MM.1S (cell line): ENCODE measurements at regions not wholly inside any gene's neighbourhood (a gene's known extent, or its start where the extent isn't known, plus 50 kb on each side); places are given as distances from the start of the nearest gene placed in this dataset.

Experiments
- DNase-seq: peaks from one replicate; pipeline ENCODE4 v3.0.0-alpha.2; 2015
- H2AFZ ChIP-seq: fragments of 300-600 bp; sonication (generic); 2 replicates; pipeline ENCODE4 v1.6.0; 2016; ENCODE audit warnings: antibody characterized with exemption, low read length
- H3F3A ChIP-seq: fragments of 300-600 bp; sonication (generic); 2 replicates; pipeline ENCODE4 v1.6.1; 2016; ENCODE audit warnings: mild to moderate bottlenecking, antibody characterized with exemption, low read length, moderate library complexity, mixed read lengths; ENCODE audit not compliant: insufficient read depth
- H3K27ac ChIP-seq: fragments of 300-600 bp; sonication (generic); 2 replicates; pipeline ENCODE4 v1.5.1; 2016; ENCODE audit warnings: mild to moderate bottlenecking, low read length
- H3K27me3 ChIP-seq: fragments of 300-600 bp; sonication (generic); replicated peaks from 2 replicates; pipeline ENCODE4 v1.6.0; 2016; ENCODE audit warnings: low read length; ENCODE audit not compliant: insufficient read depth
- H3K36me3 ChIP-seq: fragments of 300-600 bp; sonication (generic); replicated peaks from 2 replicates; pipeline ENCODE4 v1.6.1; 2016; ENCODE audit warnings: mild to moderate bottlenecking, low read length, mixed read lengths; ENCODE audit not compliant: insufficient read depth
- H3K4me1 ChIP-seq: fragments of 300-600 bp; sonication (generic); 2 replicates; pipeline ENCODE4 v1.6.1; 2016; ENCODE audit warnings: low read length, mixed read lengths
- H3K4me2 ChIP-seq: fragments of 300-600 bp; sonication (generic); 2 replicates; pipeline ENCODE4 v1.6.0; 2016; ENCODE audit warnings: low read depth, low read length
- H3K4me3 ChIP-seq: fragments of 300-600 bp; sonication (generic); 2 replicates; pipeline ENCODE4 v1.5.1; 2016; ENCODE audit warnings: low read length, mixed read lengths
- H3K79me2 ChIP-seq: fragments of 300-600 bp; sonication (generic); 2 replicates; pipeline ENCODE4 v1.6.1; 2016; ENCODE audit warnings: mixed run types, low read length, mixed read lengths
- H3K9ac ChIP-seq: fragments of 300-600 bp; sonication (generic); 2 replicates; pipeline ENCODE4 v1.6.1; 2016; ENCODE audit warnings: low read length, mixed read lengths
- H3K9me2 ChIP-seq: fragments of 300-600 bp; sonication (generic); replicated peaks from 2 replicates; pipeline ENCODE4 v1.6.1; 2016; ENCODE audit warnings: mild to moderate bottlenecking, low read length, mixed read lengths; ENCODE audit not compliant: insufficient read depth
- H3K9me3 ChIP-seq: fragments of 300-600 bp; sonication (generic); replicated peaks from 2 replicates; pipeline ENCODE4 v1.6.1; 2016; ENCODE audit warnings: mild to moderate bottlenecking, low read length, mixed read lengths; ENCODE audit not compliant: insufficient read depth
- H4K20me1 ChIP-seq: fragments of 300-600 bp; sonication (generic); 2 replicates; pipeline ENCODE4 v1.6.1; 2016; ENCODE audit warnings: mild to moderate bottlenecking, low read length, moderate library complexity, mixed read lengths; ENCODE audit not compliant: insufficient read depth
- EZH2 ChIP-seq: fragments of 300-600 bp; sonication (generic); optimal IDR thresholded peaks from 2 replicates; pipeline ENCODE3; 2017; ENCODE audit warnings: low read depth, mild to moderate bottlenecking, antibody characterized with exemption, low read length, mixed read lengths
- EZH2phosphoT487 ChIP-seq: fragments of 300-600 bp; sonication (generic); IDR thresholded peaks from 2 replicates; pipeline ENCODE4 v1.6.1; 2018; ENCODE audit warnings: antibody characterized with exemption, low read length
- TF ChIP-seq, protein P1 (sequence below): fragments of 300-600 bp; sonication (generic); IDR thresholded peaks from 2 replicates; pipeline ENCODE4 v1.5.1; 2016; ENCODE audit warnings: antibody characterized with exemption, low read length, mixed read lengths

DNA sequence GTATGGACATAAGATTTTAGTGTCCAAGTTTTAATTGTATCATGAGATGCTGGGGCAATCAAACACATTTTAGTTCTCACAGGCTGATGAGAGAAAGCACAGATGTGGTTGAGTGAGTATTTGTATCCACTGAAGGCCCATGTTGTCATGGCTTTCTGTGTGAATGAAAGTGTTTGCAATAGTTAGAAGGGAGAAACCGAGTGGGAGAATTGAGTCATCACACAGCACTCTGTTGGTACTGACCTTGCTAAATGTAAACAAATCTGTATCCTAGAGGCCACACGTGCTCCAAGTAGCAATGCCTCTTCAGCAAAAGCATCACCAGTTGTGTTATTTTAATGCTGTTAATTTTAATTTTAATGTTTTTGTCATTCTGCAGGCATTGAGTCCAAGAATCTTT is 121.2 kb downstream of the EMX2 start:
- H3F3A ChIP-seq: no peaks in the 10 kb centered on the region
- no peaks in the 10 kb centered on the region for H3K9me3 ChIP-seq
- no peak overlapping the region for H2AFZ ChIP-seq
- DNase-seq: no peak
- H3K27me3 ChIP-seq: no peaks in the 10 kb centered on the region
- H3K36me3 ChIP-seq: no peaks in the 10 kb centered on the region
- H3K79me2 ChIP-seq: no peaks in the 10 kb centered on the region
- H3K4me1 ChIP-seq: no peaks in the 10 kb centered on the region
- no peak overlapping the region for H3K4me3 ChIP-seq
- no peak overlapping the region for H3K9ac ChIP-seq
- H4K20me1 ChIP-seq: no peaks in the 10 kb centered on the region
- no peak overlapping the region for H3K4me2 ChIP-seq
- H3K27ac ChIP-seq: no peak overlapping the region
- TF ChIP-seq EZH2phosphoT487: no peak
- TF ChIP-seq EZH2: no peak
- TF ChIP-seq, protein P1, sequence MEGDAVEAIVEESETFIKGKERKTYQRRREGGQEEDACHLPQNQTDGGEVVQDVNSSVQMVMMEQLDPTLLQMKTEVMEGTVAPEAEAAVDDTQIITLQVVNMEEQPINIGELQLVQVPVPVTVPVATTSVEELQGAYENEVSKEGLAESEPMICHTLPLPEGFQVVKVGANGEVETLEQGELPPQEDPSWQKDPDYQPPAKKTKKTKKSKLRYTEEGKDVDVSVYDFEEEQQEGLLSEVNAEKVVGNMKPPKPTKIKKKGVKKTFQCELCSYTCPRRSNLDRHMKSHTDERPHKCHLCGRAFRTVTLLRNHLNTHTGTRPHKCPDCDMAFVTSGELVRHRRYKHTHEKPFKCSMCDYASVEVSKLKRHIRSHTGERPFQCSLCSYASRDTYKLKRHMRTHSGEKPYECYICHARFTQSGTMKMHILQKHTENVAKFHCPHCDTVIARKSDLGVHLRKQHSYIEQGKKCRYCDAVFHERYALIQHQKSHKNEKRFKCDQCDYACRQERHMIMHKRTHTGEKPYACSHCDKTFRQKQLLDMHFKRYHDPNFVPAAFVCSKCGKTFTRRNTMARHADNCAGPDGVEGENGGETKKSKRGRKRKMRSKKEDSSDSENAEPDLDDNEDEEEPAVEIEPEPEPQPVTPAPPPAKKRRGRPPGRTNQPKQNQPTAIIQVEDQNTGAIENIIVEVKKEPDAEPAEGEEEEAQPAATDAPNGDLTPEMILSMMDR: no peak
- H3K9me2 ChIP-seq: no peaks in the 10 kb centered on the region

DNA sequence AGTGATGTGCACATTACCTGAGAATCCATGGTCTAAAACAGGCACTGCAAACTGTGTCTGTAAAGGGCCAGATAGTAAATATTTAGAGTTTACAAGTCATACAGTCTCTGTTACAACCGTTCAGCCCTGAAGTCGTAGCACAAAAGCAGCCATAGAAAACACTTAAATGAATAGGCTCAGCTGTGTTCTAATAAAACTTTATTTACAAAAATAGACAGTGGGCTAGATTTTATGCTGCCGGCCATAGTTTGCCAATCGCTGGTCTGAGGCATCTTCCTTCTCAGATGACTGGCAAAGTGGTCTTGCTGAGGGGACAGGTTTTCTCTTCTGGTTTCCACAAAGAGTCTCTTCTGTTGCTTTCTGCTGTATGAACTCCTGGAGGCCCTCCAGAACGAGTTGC is 121.7 kb downstream of the EMX2 start:
- Histone ChIP-seq H2AFZ (no peak overlapping the region), H3K4me3 (no peak overlapping the region), H3K9me3 (no peaks in the 10 kb centered on the region), H3K4me2 (no peak overlapping the region), H3K27ac (no peak overlapping the region), H3K9me2 (no peaks in the 10 kb centered on the region), H3K27me3 (no peaks in the 10 kb centered on the region), H3K79me2 (no peaks in the 10 kb centered on the region), H3K36me3 (no peaks in the 10 kb centered on the region), H3F3A (no peaks in the 10 kb centered on the region), H3K9ac (no peak overlapping the region), H4K20me1 (no peaks in the 10 kb centered on the region), H3K4me1 (no peaks in the 10 kb centered on the region)
- no peak for DNase-seq
- TF ChIP-seq EZH2phosphoT487: no peak
- TF ChIP-seq, protein P1: no peak
- TF ChIP-seq EZH2: no peak

DNA sequence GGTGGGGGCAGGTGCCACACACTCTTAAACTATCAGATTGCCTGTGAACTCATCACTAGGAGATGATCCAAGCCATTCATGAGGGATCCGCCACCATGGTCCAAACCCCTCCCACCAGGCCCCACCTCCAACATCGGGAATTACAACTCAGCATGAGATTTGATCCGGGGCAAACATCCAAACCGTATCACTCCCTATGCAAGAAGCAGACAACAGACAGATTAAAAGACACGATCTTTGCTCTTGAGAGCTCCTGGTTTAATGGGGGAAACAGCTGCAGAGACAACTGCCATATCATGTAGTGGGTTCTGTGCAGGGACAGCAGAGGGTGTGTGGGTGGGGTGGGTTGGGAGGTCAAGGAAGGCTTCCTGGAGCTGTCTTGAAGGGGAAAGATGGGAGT is 123.6 kb downstream of the EMX2 start:
- Histone ChIP-seq H3K36me3 (no peaks in the 10 kb centered on the region), H3F3A (no peaks in the 10 kb centered on the region), H3K27me3 (no peaks in the 10 kb centered on the region), H3K4me2 (no peak overlapping the region), H3K9me3 (no peaks in the 10 kb centered on the region), H3K9ac (no peak overlapping the region), H3K79me2 (no peaks in the 10 kb centered on the region), H3K4me1 (no peaks in the 10 kb centered on the region), H4K20me1 (no peaks in the 10 kb centered on the region), H3K9me2 (no peaks in the 10 kb centered on the region), H2AFZ (no peak overlapping the region), H3K4me3 (no peak overlapping the region), H3K27ac (no peak overlapping the region)
- no peak for DNase-seq
- TF ChIP-seq, protein P1: no peak
- TF ChIP-seq EZH2phosphoT487: no peak
- TF ChIP-seq EZH2: no peak

DNA sequence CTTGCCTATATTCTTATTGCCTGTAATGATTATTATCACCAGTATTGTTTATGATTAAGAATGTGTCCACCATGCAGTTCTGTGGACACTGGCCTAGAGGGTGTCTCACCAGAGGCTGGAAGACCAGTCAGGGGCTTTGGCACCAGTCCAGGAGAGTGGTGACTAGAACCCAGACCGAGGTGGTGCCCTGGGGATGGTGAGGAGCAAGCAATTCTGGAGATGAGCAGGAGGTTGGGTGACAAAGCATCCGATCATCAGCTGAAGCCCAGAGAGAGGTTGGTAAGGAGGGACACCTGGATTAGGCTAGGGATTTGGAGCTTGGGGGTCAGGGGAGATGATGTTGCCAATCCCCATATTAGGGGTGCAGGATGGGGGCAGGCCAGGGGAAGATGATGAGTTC is 124.4 kb downstream of the EMX2 start:
- Histone ChIP-seq H2AFZ (no peak overlapping the region), H3K9ac (no peak overlapping the region), H3K36me3 (no peaks in the 10 kb centered on the region), H3K27ac (no peak overlapping the region), H4K20me1 (no peaks in the 10 kb centered on the region), H3F3A (no peaks in the 10 kb centered on the region), H3K4me3 (no peak overlapping the region), H3K79me2 (no peaks in the 10 kb centered on the region), H3K4me1 (no peaks in the 10 kb centered on the region), H3K27me3 (no peaks in the 10 kb centered on the region), H3K9me3 (no peaks in the 10 kb centered on the region), H3K4me2 (no peak overlapping the region), H3K9me2 (no peaks in the 10 kb centered on the region)
- DNase-seq: no peak
- TF ChIP-seq, protein P1: no peak
- TF ChIP-seq EZH2 (no peak), EZH2phosphoT487 (no peak)
